ENCODE measurements at regions not wholly inside any gene's neighbourhood (a gene's known extent, or its start where the extent isn't known, plus 50 kb on each side); places are given as distances from the start of the nearest gene placed in this dataset.

GRCh38 chr13:79834876-79835275 is 353.9 kb downstream of the NDFIP2 start:
- no peak for DNase-seq

- DNase-seq, result no peak
These were observed 353.0 kb downstream of the NDFIP2 start for GRCh38 chr13:79833991-79834390.

GRCh38 chr13:79831556-79831955 is 350.6 kb downstream of the NDFIP2 start:
- no peak for DNase-seq

GRCh38 chr13:79830945-79831344 is 350.0 kb downstream of the NDFIP2 start:
- DNase-seq, result no peak

GRCh38 chr13:79830426-79830825 is 349.5 kb downstream of the NDFIP2 start:
- DNase-seq, result no peak

- DNase-seq, result no peak
These were observed 348.9 kb downstream of the NDFIP2 start for GRCh38 chr13:79829880-79830279.

GRCh38 chr13:79825959-79826358 is 345.0 kb downstream of the NDFIP2 start:
- DNase-seq, result no peak

- no peak for DNase-seq
These were observed 334.1 kb downstream of the NDFIP2 start for GRCh38 chr13:79815041-79815440.

GRCh38 chr13:79812070-79812850 is 331.3 kb downstream of the NDFIP2 start:
- no peak for DNase-seq

- DNase-seq, result no peak
These were observed 330.2 kb downstream of the NDFIP2 start for GRCh38 chr13:79811170-79811569.

- DNase-seq, result no peak
These were observed 329.7 kb downstream of the NDFIP2 start for GRCh38 chr13:79810669-79811068.

- DNase-seq, result no peak
These were observed 329.1 kb downstream of the NDFIP2 start for GRCh38 chr13:79810018-79810417.

GRCh38 chr13:79808475-79808874 is 327.5 kb downstream of the NDFIP2 start:
- no peak for DNase-seq

GRCh38 chr13:79807554-79807953 is 326.6 kb downstream of the NDFIP2 start:
- DNase-seq, result no peak

- no peak for DNase-seq
These were observed 325.9 kb downstream of the NDFIP2 start for GRCh38 chr13:79806821-79807220.

- no peak for DNase-seq
These were observed 324.4 kb downstream of the NDFIP2 start for GRCh38 chr13:79805317-79805716.

- no peak for DNase-seq
These were observed 323.0 kb downstream of the NDFIP2 start for GRCh38 chr13:79803989-79804388.

- no peak for DNase-seq
These were observed 322.3 kb downstream of the NDFIP2 start for GRCh38 chr13:79803296-79803695.

- no peak for DNase-seq
These were observed 321.6 kb downstream of the NDFIP2 start for GRCh38 chr13:79802389-79803085.

- DNase-seq, result no peak
These were observed 318.3 kb downstream of the NDFIP2 start for GRCh38 chr13:79799059-79799867.

GRCh38 chr13:79796136-79796535 is 315.2 kb downstream of the NDFIP2 start:
- DNase-seq, result no peak

- no peak for DNase-seq
These were observed 314.0 kb downstream of the NDFIP2 start for GRCh38 chr13:79794931-79795330.
